Epithelial cell of proximal tubule (primary cell): ENCODE measurements at regions not wholly inside any gene's neighbourhood (a gene's known extent, or its start where the extent isn't known, plus 50 kb on each side); places are given as distances from the start of the nearest gene placed in this dataset.

Experiments
- DNase-seq: peaks from one replicate; pipeline ENCODE4 v3.0.0-alpha.2; 2011; ENCODE audit warnings: low read depth
- H3K4me3 ChIP-seq: 2 replicates; pipeline ENCODE4 v1.5.1; 2011; ENCODE audit warnings: low read depth, mild to moderate bottlenecking, low read length
- TF ChIP-seq, protein P1 (sequence below): conservative IDR thresholded peaks from 2 replicates; pipeline ENCODE4 v1.5.1; 2012; ENCODE audit warnings: low read depth, mild to moderate bottlenecking, low read length

- H3K4me3 ChIP-seq: no peak overlapping the region
- TF ChIP-seq, protein P1, sequence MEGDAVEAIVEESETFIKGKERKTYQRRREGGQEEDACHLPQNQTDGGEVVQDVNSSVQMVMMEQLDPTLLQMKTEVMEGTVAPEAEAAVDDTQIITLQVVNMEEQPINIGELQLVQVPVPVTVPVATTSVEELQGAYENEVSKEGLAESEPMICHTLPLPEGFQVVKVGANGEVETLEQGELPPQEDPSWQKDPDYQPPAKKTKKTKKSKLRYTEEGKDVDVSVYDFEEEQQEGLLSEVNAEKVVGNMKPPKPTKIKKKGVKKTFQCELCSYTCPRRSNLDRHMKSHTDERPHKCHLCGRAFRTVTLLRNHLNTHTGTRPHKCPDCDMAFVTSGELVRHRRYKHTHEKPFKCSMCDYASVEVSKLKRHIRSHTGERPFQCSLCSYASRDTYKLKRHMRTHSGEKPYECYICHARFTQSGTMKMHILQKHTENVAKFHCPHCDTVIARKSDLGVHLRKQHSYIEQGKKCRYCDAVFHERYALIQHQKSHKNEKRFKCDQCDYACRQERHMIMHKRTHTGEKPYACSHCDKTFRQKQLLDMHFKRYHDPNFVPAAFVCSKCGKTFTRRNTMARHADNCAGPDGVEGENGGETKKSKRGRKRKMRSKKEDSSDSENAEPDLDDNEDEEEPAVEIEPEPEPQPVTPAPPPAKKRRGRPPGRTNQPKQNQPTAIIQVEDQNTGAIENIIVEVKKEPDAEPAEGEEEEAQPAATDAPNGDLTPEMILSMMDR: no peak
Measured at GRCh38 chr16:17524656-17525055, 53.9 kb upstream of the XYLT1 start.

DNA sequence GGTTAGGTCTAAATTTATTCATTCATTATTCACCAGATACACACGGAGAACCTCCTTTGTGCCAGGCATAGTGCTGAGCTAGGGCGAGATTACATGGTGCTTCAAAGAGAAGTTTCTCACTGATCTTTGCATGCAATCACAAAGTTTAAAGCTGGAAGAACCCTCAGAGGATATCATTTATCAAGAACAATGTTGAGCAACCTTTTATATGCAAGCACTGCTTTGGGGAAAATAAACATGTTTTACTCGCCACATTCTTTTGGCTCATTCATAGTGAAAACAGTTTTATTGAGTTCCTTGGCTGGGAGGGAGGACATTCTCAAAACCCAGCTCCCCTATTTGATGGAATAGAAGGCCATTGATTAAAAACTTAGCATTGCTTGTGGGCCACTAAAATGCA lies 49.8 kb upstream of the XYLT1 start:
- DNase-seq: no peak
- TF ChIP-seq, protein P1: no peak
- H3K4me3 ChIP-seq: no peak overlapping the region

More at GRCh38 chr16:17524656-17525055, 53.9 kb upstream of the XYLT1 start:
- no peak for DNase-seq
